HCT116 (cell line): ENCODE measurements at regions not wholly inside any gene's neighbourhood (a gene's known extent, or its start where the extent isn't known, plus 50 kb on each side); places are given as distances from the start of the nearest gene placed in this dataset.

Source experiments
- ATAC-seq: fragments of 200-7000 bp; cut with Tn5 transposase; 2 replicates; pipeline ENCODE4 v1.9.1; 2020; ENCODE audit warnings: mild to moderate bottlenecking, moderate library complexity
- BruUV-seq: library from RNA; stranded (reverse); fragments of 400-500 nt; replicated peaks from 2 replicates; lab custom pipeline; 2021; lab: Mats Ljungman, UMichigan
- CTCF ChIA-PET: fragments of 300-600 bp; sonication (Branson Sonifier 250); formaldehyde crosslinking; loops from one replicate; lab custom pipeline; 2021; ENCODE audit warnings: antibody characterized with exemption; lab: Charles Lee
- POLR2A ChIA-PET: fragments of 300-600, 350-600 bp; sonication (Branson Sonifier 250); formaldehyde crosslinking; loops from one replicate; lab custom pipeline; 2021; ENCODE audit warnings: antibody characterized with exemption; lab: Charles Lee
- RAD21 ChIA-PET, 2 experiments: fragments of 300-600 bp; sonication (Branson Sonifier 250); formaldehyde crosslinking; loops; one replicate each; lab custom pipeline; 2023; ENCODE audit warnings: low total read pairs in 2 of 2; ENCODE audit not compliant: uncharacterized antibody in 2 of 2, unreplicated experiment in 2 of 2, low non-redundant PET in 1 of 2; lab: Charles Lee
- DNase-seq: peaks from one replicate; pipeline ENCODE4 v3.0.0-alpha.2; 2010; ENCODE audit warnings: low read depth, low spot score
- H2AFZ ChIP-seq: fragments of 200-600 bp; shearing (Covaris generic), sonication (generic); 2 replicates; pipeline ENCODE4 v1.6.1; 2017; ENCODE audit warnings: low read depth, mixed run types, mixed read lengths, antibody characterized with exemption, low read length; ENCODE audit not compliant: poor library complexity, severe bottlenecking
- H3K27ac ChIP-seq: 2 replicates; pipeline ENCODE4 v1.5.1; 2012; ENCODE audit warnings: low read depth, low read length
- H3K27me3 ChIP-seq: fragments of 200-600 bp; sonication (generic); 2 replicates; pipeline ENCODE4 v1.6.1; 2016; ENCODE audit warnings: mixed run types, low read length, mixed read lengths; ENCODE audit not compliant: insufficient read depth
- H3K36me3 ChIP-seq, 2 experiments: fragments of 200-500 bp in 1 of 2; fragments of 200-600 bp in 1 of 2; sonication (Bioruptor generic) in 1 of 2; sonication (generic) in 1 of 2; 2 replicates each; pipeline versions ENCODE4 v1.5.1 to v1.6.1; 2014 to 2016; ENCODE audit warnings: low read length in 2 of 2, inconsistent platforms in 1 of 2, mixed read lengths in 1 of 2, mixed run types in 1 of 2; ENCODE audit not compliant: insufficient read depth in 2 of 2, control insufficient read depth in 1 of 2
- H3K4me1 ChIP-seq, 2 experiments: fragments of 200-600 bp in 1 of 2; sonication (generic) in 1 of 2; 2 replicates each; pipeline versions ENCODE4 v1.5.1 to v1.6.1; 2012 to 2017; ENCODE audit warnings: low read length in 2 of 2, inconsistent platforms in 1 of 2, mild to moderate bottlenecking in 1 of 2, mixed read lengths in 1 of 2, mixed run types in 1 of 2, moderate library complexity in 1 of 2; ENCODE audit not compliant: insufficient read depth in 2 of 2, control insufficient read depth in 1 of 2
- H3K4me2 ChIP-seq: fragments of 200-600 bp; sonication (generic); 2 replicates; pipeline ENCODE4 v1.6.1; 2017; ENCODE audit warnings: mixed run types, low read length, mixed read lengths
- H3K4me3 ChIP-seq, 2 experiments: fragments of 200-600 bp in 1 of 2; sonication (generic) in 1 of 2; replicated peaks in 1 of 2; 2 replicates each; pipeline ENCODE4 v1.5.1; 2011 to 2016; ENCODE audit warnings: low read length in 2 of 2, control low read depth in 1 of 2, low read depth in 1 of 2, mild to moderate bottlenecking in 1 of 2, mixed read lengths in 1 of 2, mixed run types in 1 of 2
- H3K79me2 ChIP-seq: fragments of 200-600 bp; sonication (generic); 2 replicates; pipeline ENCODE4 v1.6.1; 2017; ENCODE audit warnings: mild to moderate bottlenecking, mixed run types, low read length, moderate library complexity, mixed read lengths; ENCODE audit not compliant: insufficient read depth
- H3K9ac ChIP-seq: fragments of 200-600 bp; sonication (generic); 2 replicates; pipeline ENCODE4 v1.6.1; 2016; ENCODE audit warnings: low read length, mixed read lengths
- H3K9me2 ChIP-seq: fragments of 200-600 bp; sonication (generic), shearing (Covaris generic); 2 replicates; pipeline ENCODE4 v1.6.1; 2017; ENCODE audit warnings: mixed run types, mild to moderate bottlenecking, moderate library complexity; ENCODE audit not compliant: insufficient read depth
- H3K9me3 ChIP-seq, 2 experiments: fragments of 200-500 bp in 1 of 2; fragments of 200-600 bp in 1 of 2; sonication (Bioruptor generic) in 1 of 2; sonication (generic) in 1 of 2; 2 replicates each; pipeline ENCODE4 v1.6.1; 2014 to 2017; ENCODE audit warnings: low read length in 2 of 2, mixed read lengths in 2 of 2, inconsistent platforms in 1 of 2, low read depth in 1 of 2, mild to moderate bottlenecking in 1 of 2, mixed run types in 1 of 2, moderate library complexity in 1 of 2; ENCODE audit not compliant: control insufficient read depth in 1 of 2, insufficient read depth in 1 of 2
- H4K20me1 ChIP-seq: fragments of 200-600 bp; sonication (generic), shearing (Covaris generic); 2 replicates; pipeline ENCODE4 v1.6.1; 2017; ENCODE audit warnings: mixed run types, mild to moderate bottlenecking, moderate library complexity; ENCODE audit not compliant: insufficient read depth
- CEBPB ChIP-seq: IDR thresholded peaks from 2 replicates; pipeline ENCODE4 v1.6.1; 2012; ENCODE audit warnings: low read depth
- CTCF ChIP-seq, 3 experiments: fragments of 200-600 bp in 1 of 3; sonication (generic) in 1 of 3; IDR thresholded peaks in 2 of 3; conservative IDR thresholded peaks in 1 of 3; 2 replicates each; pipeline ENCODE4 v1.5.1; 2012 to 2017; ENCODE audit warnings: low read depth in 2 of 3, low read length in 2 of 3, antibody characterized with exemption in 1 of 3, borderline replicate concordance in 1 of 3, control low read depth in 1 of 3, mild to moderate bottlenecking in 1 of 3, mixed read lengths in 1 of 3, mixed run types in 1 of 3, moderate library complexity in 1 of 3; ENCODE audit not compliant: insufficient read depth in 1 of 3
- EZH2phosphoT487 ChIP-seq: fragments of 200-600 bp; IDR thresholded peaks from 2 replicates; pipeline ENCODE4 v1.6.1; 2018; ENCODE audit warnings: antibody characterized with exemption, borderline replicate concordance
- FOSL1 ChIP-seq: IDR thresholded peaks from 2 replicates; pipeline ENCODE4 v1.6.1; 2012; ENCODE audit warnings: low read depth
- JUND ChIP-seq: IDR thresholded peaks from 2 replicates; pipeline ENCODE4 v1.6.1; 2012
- MAX ChIP-seq: IDR thresholded peaks from 2 replicates; pipeline ENCODE4 v1.6.1; 2012
- SRF ChIP-seq: IDR thresholded peaks from 2 replicates; pipeline ENCODE4 v1.6.1; 2012; ENCODE audit warnings: low read depth
- TCF7L2 ChIP-seq: IDR thresholded peaks from 2 replicates; pipeline ENCODE4 v1.7.0; 2011; ENCODE audit warnings: borderline replicate concordance, inconsistent platforms; ENCODE audit not compliant: insufficient read depth, insufficient read length; ENCODE audit errors: extremely low read depth
- ZBTB33 ChIP-seq: IDR thresholded peaks from 2 replicates; pipeline ENCODE4 v1.6.1; 2011; ENCODE audit warnings: mild to moderate bottlenecking, low read length, moderate library complexity; ENCODE audit not compliant: insufficient replicate concordance; ENCODE audit errors: extremely low read depth
- ZNF274 ChIP-seq: fragments of 200-500 bp; sonication (Bioruptor generic); IDR thresholded peaks from 2 replicates; pipeline ENCODE4 v1.6.1; 2014; ENCODE audit warnings: mild to moderate bottlenecking, low read depth, low read length, inconsistent platforms
- intact Hi-C: fragments of 100-400 bp; cut with micrococcal nuclease; formaldehyde crosslinking; loops from 2 replicates; pipeline ENCODE4 v1.10.0; 2022

- peaks cover 0 to 28% of the 10 kb centered on the region in 2 experiments; a peak in 2 of 4 replicates for H3K9me3 ChIP-seq
- DNase-seq = no peak
- intact Hi-C loops = no loop called here
- H3K4me1 ChIP-seq = no peaks in the 10 kb centered on the region
- no peak for TF ChIP-seq TCF7L2
- TF ChIP-seq ZNF274 = no peak
- no peak for TF ChIP-seq CTCF (IDR thresholded peaks at IDR 0.05 in 2 of 3, conservative IDR thresholded peaks at IDR 0.05 in 1 of 3; ENCODE audit: borderline replicate concordance in 1 of 3, insufficient read depth in 1 of 3, low read depth in 2 of 3, low read length in 2 of 3)
- no peak for TF ChIP-seq FOSL1
- no peak for TF ChIP-seq JUND
- no peak for TF ChIP-seq MAX
- TF ChIP-seq EZH2phosphoT487 = no peak
- TF ChIP-seq ZBTB33 = no peak
- no peak for TF ChIP-seq SRF
- no peak for TF ChIP-seq CEBPB
- ChIA-PET RAD21 (no interaction called here), CTCF (no interaction called here), POLR2A (no interaction called here)
- H3K4me3 ChIP-seq = no peak overlapping the region
- H3K79me2 ChIP-seq = no peaks in the 10 kb centered on the region
- no peaks in the 10 kb centered on the region for H3K36me3 ChIP-seq
- H3K4me2 ChIP-seq = no peak overlapping the region
- BruUV-seq = no TSS peak
- ATAC-seq = no peak
- H2AFZ ChIP-seq = no peak overlapping the region
- H3K27me3 ChIP-seq = no peaks in the 10 kb centered on the region
- no peaks in the 10 kb centered on the region for H4K20me1 ChIP-seq
- no peak overlapping the region for H3K27ac ChIP-seq
- no peaks in the 10 kb centered on the region for H3K9me2 ChIP-seq
- no peak overlapping the region for H3K9ac ChIP-seq
These were observed 457.5 kb downstream of the IRX1 start for GRCh38 chr5:4053136-4053535.
